ENCODE measurements at regions not wholly inside any gene's neighbourhood (a gene's known extent, or its start where the extent isn't known, plus 50 kb on each side); places are given as distances from the start of the nearest gene placed in this dataset.

DNA sequence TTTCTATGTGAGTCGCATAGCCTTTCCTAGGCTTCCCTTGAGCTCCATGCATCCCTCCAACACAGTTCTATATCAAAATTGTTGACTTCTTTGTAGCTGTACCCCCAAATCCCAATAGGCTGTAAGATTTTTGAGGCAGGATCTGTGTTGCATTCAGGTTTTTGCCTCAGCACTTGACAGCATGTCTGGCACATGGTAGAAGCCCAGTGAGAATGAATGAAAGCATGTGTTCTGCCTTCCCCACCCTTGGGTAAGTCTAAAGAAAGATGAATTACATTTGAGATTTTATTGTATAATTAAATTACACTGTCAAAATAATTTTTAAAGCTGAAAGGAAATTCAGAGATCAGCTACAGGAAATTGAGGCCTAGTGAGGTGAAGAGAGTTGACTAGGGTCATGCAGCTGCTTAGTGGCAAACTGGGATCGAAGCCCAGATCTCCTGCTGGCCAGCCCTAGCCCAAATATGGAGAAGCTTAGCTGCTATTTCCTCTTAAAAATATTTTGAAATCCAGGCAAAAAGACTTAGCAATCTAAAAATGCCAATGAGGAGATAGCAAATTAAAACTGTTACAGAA is 122.5 kb downstream of the SPATA18 start:
- ATAC-seq (peak in 7 of 8 donors; percentile 89 to 97 (median 92)), DNase-seq (peak; percentile 50 to 69)
- 57 to 74% methylated on average over 2 of the region's 2 CpGs for WGBS, 2 donors

DNA sequence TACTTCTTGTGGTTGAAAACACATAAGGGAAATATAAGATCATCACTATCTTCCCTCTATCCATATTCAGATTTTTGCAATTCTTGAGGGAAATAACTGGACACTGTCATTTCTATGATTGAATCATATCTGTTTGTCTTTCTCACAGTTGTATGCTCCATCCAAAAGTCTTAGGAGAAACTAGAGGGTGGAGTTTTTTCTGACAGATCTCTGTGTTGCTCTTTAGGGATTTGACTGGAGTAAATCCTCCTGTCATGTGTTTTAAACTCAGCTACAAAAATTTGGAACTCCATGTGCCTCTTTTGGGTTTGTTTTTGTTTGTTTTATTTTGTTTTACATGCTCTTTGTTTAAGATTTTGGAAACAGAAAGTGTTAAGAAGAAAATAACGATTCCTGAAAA is 136.5 kb downstream of the SPATA18 start:
- H3K27me3 ChIP-seq, result peaks cover 0 to 26% (median 6%) of the 10 kb centered on the region in 7 donors
- intact Hi-C loops (cut with DNase I), result no loop called here
- peak in 1 of 8 donors; percentile 52 for ATAC-seq
- H3K36me3 ChIP-seq, result no peaks in the 10 kb centered on the region
- peaks cover 0 to 9% (median 0%) of the 10 kb centered on the region in 9 donors for H3K4me1 ChIP-seq
- no peak overlapping the region for H3K27ac ChIP-seq
- TF ChIP-seq, protein P1, sequence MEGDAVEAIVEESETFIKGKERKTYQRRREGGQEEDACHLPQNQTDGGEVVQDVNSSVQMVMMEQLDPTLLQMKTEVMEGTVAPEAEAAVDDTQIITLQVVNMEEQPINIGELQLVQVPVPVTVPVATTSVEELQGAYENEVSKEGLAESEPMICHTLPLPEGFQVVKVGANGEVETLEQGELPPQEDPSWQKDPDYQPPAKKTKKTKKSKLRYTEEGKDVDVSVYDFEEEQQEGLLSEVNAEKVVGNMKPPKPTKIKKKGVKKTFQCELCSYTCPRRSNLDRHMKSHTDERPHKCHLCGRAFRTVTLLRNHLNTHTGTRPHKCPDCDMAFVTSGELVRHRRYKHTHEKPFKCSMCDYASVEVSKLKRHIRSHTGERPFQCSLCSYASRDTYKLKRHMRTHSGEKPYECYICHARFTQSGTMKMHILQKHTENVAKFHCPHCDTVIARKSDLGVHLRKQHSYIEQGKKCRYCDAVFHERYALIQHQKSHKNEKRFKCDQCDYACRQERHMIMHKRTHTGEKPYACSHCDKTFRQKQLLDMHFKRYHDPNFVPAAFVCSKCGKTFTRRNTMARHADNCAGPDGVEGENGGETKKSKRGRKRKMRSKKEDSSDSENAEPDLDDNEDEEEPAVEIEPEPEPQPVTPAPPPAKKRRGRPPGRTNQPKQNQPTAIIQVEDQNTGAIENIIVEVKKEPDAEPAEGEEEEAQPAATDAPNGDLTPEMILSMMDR (IDR thresholded peaks at IDR 0.05), result no peak
- DNase-seq, result no peak
- no peak overlapping the region for H3K4me3 ChIP-seq
- 44 to 71% methylated on average over 1 of the region's 1 CpG for WGBS, 2 donors
- H3K9me3 ChIP-seq, result no peaks in the 10 kb centered on the region

More for the DNA sequence above, 122.5 kb downstream of the SPATA18 start:
- H3K9me3 ChIP-seq, result peaks cover 0 to 8% (median 0%) of the 10 kb centered on the region in 11 donors
- TF ChIP-seq, protein P1 (IDR thresholded peaks at IDR 0.05), result no peak
- no peaks in the 10 kb centered on the region for H3K36me3 ChIP-seq
- intact Hi-C loops (cut with DNase I), result loop anchor here in 1 of 10 donors (10.0 kb wide), 1 partner anchor 59 kb away; no protein-coding TSS in a partner anchor
- peaks cover 0 to 18% (median 14%) of the 10 kb centered on the region in 9 donors for H3K4me1 ChIP-seq
- peak overlapping the region in 6 of 10 donors; percentile 6 to 52 (median 32) for H3K27ac ChIP-seq
- no peak overlapping the region for H3K4me3 ChIP-seq
- no peaks in the 10 kb centered on the region for H3K27me3 ChIP-seq

DNA sequence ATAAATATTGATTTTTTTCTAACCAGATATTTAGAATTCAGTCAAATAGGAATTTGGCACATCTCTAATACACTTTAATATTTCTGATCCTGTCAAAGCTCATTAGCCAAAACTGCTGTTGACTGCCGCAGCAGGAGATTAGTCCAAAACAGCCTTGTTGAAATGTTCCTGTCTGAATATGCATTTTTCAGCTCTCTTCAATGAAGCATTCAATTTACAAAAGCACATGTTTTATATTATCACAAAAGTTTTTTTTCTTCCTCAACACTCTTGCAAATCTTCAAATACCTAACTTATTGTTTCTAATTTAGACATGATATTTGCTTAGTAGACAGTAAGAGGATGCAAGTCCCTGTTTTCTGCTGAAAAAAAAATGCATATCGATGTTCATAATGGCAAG is 140.9 kb downstream of the SPATA18 start:
- H3K27ac ChIP-seq, result peak overlapping the region in 1 of 10 donors; percentile 29
- intact Hi-C loops (cut with DNase I), result no loop called here

DNA sequence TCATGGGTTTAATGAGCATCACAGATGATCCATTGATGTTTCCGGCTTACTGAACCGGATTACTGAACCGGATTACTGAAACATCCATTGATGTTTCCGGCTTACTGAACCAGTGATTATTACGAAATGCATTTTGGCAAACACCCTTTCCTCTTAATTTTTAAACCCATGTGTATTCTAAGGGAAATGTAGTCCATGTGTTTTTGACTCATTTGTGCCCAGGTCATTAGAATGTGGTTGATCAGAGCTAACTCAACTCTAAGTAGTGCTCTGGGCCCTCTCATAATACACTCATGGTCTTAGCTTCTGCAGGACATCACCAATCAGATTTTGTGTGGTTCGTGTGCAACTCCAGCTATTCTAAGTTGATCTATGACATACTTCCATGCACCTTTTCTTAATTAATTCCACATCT is 141.6 kb downstream of the SPATA18 start:
- DNase-seq, result no peak
- TF ChIP-seq, protein P1 (IDR thresholded peaks at IDR 0.05), result no peak
- intact Hi-C loops (cut with DNase I), result no loop called here
- Histone ChIP-seq H3K36me3 (no peaks in the 10 kb centered on the region), H3K27ac (no peak overlapping the region), H3K27me3 (peaks cover 0 to 46% (median 25%) of the 10 kb centered on the region in 7 donors), H3K4me3 (no peak overlapping the region), H3K4me1 (peaks cover 0 to 17% (median 0%) of the 10 kb centered on the region in 9 donors), H3K9me3 (no peaks in the 10 kb centered on the region)
- peak in 7 of 8 donors; percentile 28 to 85 (median 64) for ATAC-seq
- 47 to 57% methylated on average over 6 of the region's 6 CpGs for WGBS, 2 donors

More for the DNA sequence above, 140.9 kb downstream of the SPATA18 start:
- no peaks in the 10 kb centered on the region for H3K9me3 ChIP-seq
- 51 to 65% methylated on average over 2 of the region's 2 CpGs for WGBS, 2 donors
- H3K4me3 ChIP-seq, result no peak overlapping the region
- H3K27me3 ChIP-seq, result peaks cover 0 to 42% (median 23%) of the 10 kb centered on the region in 7 donors
- no peaks in the 10 kb centered on the region for H3K36me3 ChIP-seq
- DNase-seq, result no peak
- TF ChIP-seq, protein P1 (IDR thresholded peaks at IDR 0.05), result no peak
- peaks cover 0 to 17% (median 0%) of the 10 kb centered on the region in 9 donors for H3K4me1 ChIP-seq
- ATAC-seq, result no peak

All from heart right ventricle (tissue), 16 donors.